ENCODE measurements at regions not wholly inside any gene's neighbourhood (a gene's known extent, or its start where the extent isn't known, plus 50 kb on each side); places are given as distances from the start of the nearest gene placed in this dataset.
A peak's percentile ranks its signal among the peaks of the same experiment; 100 is the strongest.

DNA sequence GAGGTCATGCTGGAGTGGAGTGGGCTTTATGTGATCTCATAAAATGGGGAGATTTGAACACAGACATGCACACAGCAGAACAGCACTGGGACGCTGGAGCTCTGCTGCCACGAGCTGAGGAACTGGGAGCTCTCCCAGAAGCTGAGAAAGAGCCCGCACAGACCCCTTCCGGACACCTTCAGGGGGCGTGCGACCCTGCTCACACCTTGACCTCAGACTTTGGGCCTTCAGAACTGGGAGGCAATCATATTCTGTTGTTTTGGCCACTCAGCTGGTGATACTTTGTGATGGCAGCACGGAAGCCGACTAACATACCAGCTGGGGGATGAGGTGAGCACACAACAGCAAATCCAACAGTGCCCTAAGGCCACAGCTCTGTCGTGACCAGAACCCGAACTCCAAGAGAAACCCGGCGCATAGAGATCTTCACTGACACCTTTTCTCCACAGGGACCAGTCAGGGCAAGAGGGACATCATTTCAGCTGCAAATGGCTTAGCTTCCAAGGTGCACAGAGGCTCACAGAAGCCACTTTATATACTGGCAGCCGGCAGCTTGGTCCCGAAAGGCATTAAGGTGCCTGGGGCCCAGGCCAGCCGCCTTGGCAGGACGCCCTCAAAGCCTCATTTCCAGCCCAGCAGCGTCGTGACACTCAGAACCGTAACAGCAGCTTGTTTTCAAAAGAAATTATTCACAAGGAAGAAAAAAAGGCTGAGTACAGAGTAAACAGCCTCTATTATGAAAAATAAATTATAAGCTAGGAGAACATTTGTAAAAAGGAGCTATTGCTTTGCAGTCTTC, 89.3 kb downstream of the RNASET2 start:
- H3K4me1 ChIP-seq (ENCODE audit: control insufficient read depth in 2 of 3, insufficient read depth in 2 of 3, low read depth in 1 of 3, low read length in 3 of 3): no peaks in the 10 kb centered on the region
- H3K4me3 ChIP-seq (ENCODE audit: low read length in 3 of 3): no peak overlapping the region
- H3K9ac ChIP-seq (ENCODE audit: low read length in 3 of 3): no peak overlapping the region
- TF ChIP-seq, protein P1, sequence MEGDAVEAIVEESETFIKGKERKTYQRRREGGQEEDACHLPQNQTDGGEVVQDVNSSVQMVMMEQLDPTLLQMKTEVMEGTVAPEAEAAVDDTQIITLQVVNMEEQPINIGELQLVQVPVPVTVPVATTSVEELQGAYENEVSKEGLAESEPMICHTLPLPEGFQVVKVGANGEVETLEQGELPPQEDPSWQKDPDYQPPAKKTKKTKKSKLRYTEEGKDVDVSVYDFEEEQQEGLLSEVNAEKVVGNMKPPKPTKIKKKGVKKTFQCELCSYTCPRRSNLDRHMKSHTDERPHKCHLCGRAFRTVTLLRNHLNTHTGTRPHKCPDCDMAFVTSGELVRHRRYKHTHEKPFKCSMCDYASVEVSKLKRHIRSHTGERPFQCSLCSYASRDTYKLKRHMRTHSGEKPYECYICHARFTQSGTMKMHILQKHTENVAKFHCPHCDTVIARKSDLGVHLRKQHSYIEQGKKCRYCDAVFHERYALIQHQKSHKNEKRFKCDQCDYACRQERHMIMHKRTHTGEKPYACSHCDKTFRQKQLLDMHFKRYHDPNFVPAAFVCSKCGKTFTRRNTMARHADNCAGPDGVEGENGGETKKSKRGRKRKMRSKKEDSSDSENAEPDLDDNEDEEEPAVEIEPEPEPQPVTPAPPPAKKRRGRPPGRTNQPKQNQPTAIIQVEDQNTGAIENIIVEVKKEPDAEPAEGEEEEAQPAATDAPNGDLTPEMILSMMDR (IDR thresholded peaks at IDR 0.05; ENCODE audit: borderline replicate concordance, extremely low read depth, insufficient read depth): no peak
- DNase-seq: no peak
- H3K27me3 ChIP-seq (ENCODE audit: control insufficient read depth, insufficient read depth, low read length): no peaks in the 10 kb centered on the region
- no peaks in the 10 kb centered on the region for H3K9me3 ChIP-seq (ENCODE audit: control insufficient read depth in 2 of 3, insufficient read depth in 1 of 3, low read length in 3 of 3)
- no peak for FAIRE-seq
- H3K27ac ChIP-seq (ENCODE audit: low read depth in 2 of 2, low read length in 2 of 2): no peak overlapping the region
- H3K36me3 ChIP-seq (ENCODE audit: control insufficient read depth in 2 of 3, insufficient read depth in 3 of 3, low read length in 3 of 3): no peaks in the 10 kb centered on the region
- intact Hi-C loops (cut with DNase I): no loop called here

DNA sequence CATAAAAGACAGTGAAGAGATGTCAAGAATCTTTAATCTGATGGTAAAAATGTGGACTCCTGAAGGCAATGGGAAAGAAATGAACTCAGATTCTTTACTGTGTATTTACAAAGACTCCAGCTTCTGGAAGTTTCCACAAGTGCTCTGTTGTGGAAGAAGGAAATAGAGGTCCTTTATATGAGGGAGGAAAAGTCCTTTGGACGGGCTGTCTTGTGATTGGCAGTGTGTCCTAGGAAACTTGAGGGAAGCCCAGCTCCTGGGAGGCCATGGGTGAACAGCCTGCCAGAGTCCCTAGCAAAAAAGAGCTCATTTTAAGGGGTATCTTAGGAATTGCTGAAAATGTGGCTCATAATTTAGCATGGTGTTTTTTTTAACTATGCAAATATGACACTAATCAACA, 92.0 kb downstream of the RNASET2 start:
- DNase-seq: no peak
- TF ChIP-seq, protein P1 (IDR thresholded peaks at IDR 0.05; ENCODE audit: borderline replicate concordance, extremely low read depth, insufficient read depth): no peak
- H3K27me3 ChIP-seq (ENCODE audit: control insufficient read depth, insufficient read depth, low read length): no peaks in the 10 kb centered on the region
- intact Hi-C loops (cut with DNase I): no loop called here
- no peak overlapping the region for H3K4me3 ChIP-seq (ENCODE audit: low read length in 3 of 3)
- peaks cover 0 to 3% (median 0%) of the 10 kb centered on the region in 3 donors for H3K4me1 ChIP-seq (ENCODE audit: control insufficient read depth in 2 of 3, insufficient read depth in 2 of 3, low read depth in 1 of 3, low read length in 3 of 3)
- H3K27ac ChIP-seq (ENCODE audit: low read depth in 2 of 2, low read length in 2 of 2): no peak overlapping the region
- FAIRE-seq: no peak
- no peaks in the 10 kb centered on the region for H3K36me3 ChIP-seq (ENCODE audit: control insufficient read depth in 2 of 3, insufficient read depth in 3 of 3, low read length in 3 of 3)
- no peaks in the 10 kb centered on the region for H3K9me3 ChIP-seq (ENCODE audit: control insufficient read depth in 2 of 3, insufficient read depth in 1 of 3, low read length in 3 of 3)
- no peak overlapping the region for H3K9ac ChIP-seq (ENCODE audit: low read length in 3 of 3)

DNA sequence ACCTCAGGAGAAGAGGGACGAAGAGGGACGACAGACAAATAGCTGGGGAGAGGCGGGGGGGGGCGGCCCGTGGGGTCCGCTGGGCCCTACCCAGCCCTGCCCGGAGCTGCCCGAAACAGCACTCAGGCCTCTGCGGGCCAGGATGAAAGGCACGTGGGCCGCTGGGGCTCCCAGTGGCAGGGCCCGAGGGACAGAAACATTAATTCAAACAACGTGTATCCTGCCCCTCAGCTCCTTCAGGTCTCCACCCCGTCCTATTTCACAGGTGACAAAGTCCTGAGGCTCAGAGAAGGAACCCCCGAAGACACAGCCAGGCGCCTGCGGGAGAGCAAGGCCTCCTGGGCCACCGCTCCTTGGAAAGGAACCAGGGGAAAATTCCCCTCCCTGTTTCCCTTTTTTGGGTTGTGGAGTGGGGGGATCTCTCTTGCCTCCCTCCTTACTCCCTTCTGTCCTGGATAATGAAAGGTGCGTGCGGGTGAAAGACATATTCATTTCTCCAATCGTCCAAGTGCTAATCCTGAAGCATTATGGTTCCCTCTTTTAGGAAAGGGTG, 93.3 kb downstream of the RNASET2 start:
- intact Hi-C loops (cut with DNase I): no loop called here
- peak in 1 of 5 donors; percentile 13 for DNase-seq
- Histone ChIP-seq H3K27ac (ENCODE audit: low read depth in 2 of 2, low read length in 2 of 2) (no peak overlapping the region), H3K4me1 (ENCODE audit: control insufficient read depth in 2 of 3, insufficient read depth in 2 of 3, low read depth in 1 of 3, low read length in 3 of 3) (peaks cover 0 to 3% (median 0%) of the 10 kb centered on the region in 3 donors), H3K9me3 (ENCODE audit: control insufficient read depth in 2 of 3, insufficient read depth in 1 of 3, low read length in 3 of 3) (no peaks in the 10 kb centered on the region), H3K36me3 (ENCODE audit: control insufficient read depth in 2 of 3, insufficient read depth in 3 of 3, low read length in 3 of 3) (no peaks in the 10 kb centered on the region), H3K27me3 (ENCODE audit: control insufficient read depth, insufficient read depth, low read length) (no peaks in the 10 kb centered on the region), H3K4me3 (ENCODE audit: low read length in 3 of 3) (peak overlapping the region in 1 of 3 donors; percentile 53), H3K9ac (ENCODE audit: low read length in 3 of 3) (no peak overlapping the region)
- no peak for FAIRE-seq
- TF ChIP-seq, protein P1 (IDR thresholded peaks at IDR 0.05; ENCODE audit: borderline replicate concordance, extremely low read depth, insufficient read depth): no peak

Data from kidney (tissue), 13 donors.